HG03378 (cell line): ENCODE measurements at regions not wholly inside any gene's neighbourhood (a gene's known extent, or its start where the extent isn't known, plus 50 kb on each side); places are given as distances from the start of the nearest gene placed in this dataset.

ENCODE experiments used
- ATAC-seq: cut with Tn5 transposase; IDR thresholded peaks from one replicate; pipeline ENCODE4 v1.9.1; 2021; ENCODE audit warnings: mild to moderate bottlenecking, moderate library complexity; ENCODE audit not compliant: unreplicated experiment

DNA sequence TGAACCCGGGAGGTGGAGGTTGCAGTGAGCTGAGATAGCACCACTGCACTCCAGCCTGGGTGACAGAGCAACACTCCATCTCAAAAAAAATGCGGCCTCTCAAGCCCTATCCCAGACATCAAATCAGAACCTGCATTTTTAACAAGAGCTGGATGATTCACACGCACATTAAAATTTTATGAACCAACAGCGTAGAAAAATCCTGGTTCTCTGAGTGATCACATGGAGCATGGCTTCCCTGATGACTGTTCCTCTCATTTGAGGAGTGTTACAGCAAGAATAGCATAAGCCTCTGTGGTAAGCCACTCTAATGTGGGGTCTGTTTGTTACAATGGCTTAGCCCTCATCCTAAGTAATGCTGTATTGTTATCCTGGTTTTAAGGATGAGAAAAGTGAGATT lies 163.6 kb downstream of the BRMS1L start:
- ATAC-seq = no peak

GRCh38 chr14:35988972-35989690 lies 163.0 kb downstream of the BRMS1L start:
- no peak for ATAC-seq

DNA sequence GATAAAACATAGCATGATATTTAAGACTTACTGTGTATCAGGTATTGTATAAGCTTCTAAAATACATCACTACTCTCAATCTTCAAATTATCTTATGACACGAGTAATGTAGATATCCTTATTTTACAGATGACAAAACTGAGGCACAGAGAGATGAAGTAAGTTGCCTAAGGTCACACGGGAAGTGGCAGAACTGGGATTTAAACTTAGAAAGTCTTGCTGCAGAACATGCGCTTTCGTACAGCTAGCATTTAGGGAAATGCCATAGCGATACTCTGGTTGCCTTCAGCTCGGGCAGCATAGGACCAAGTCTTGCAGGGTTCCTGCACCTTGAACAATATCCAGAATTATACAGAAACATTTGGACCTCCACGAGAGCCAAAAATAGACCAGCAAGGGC lies 162.4 kb downstream of the BRMS1L start:
- no peak for ATAC-seq

DNA sequence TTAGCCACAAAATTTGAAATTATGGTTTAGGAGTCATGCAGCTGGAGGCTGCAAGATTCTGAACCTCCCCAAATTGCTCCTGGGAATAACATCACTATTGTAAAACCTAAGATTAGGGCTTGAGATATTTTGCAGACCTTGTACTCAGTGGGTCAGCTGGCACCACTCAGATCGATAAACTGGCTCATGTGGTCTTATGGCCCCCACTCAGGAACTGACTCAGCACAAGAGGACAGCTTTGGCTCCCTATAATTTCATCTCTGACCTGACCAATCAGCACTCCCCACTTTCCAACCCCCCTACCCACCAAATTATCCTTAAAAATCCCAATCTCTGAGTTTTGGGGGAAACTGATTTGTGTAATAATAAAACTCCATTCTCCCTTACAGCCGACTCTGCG lies 161.6 kb downstream of the BRMS1L start:
- ATAC-seq = no peak

- peak; percentile 67 for ATAC-seq
Observed at GRCh38 chr14:35986219-35986573, 160.1 kb downstream of the BRMS1L start.

DNA sequence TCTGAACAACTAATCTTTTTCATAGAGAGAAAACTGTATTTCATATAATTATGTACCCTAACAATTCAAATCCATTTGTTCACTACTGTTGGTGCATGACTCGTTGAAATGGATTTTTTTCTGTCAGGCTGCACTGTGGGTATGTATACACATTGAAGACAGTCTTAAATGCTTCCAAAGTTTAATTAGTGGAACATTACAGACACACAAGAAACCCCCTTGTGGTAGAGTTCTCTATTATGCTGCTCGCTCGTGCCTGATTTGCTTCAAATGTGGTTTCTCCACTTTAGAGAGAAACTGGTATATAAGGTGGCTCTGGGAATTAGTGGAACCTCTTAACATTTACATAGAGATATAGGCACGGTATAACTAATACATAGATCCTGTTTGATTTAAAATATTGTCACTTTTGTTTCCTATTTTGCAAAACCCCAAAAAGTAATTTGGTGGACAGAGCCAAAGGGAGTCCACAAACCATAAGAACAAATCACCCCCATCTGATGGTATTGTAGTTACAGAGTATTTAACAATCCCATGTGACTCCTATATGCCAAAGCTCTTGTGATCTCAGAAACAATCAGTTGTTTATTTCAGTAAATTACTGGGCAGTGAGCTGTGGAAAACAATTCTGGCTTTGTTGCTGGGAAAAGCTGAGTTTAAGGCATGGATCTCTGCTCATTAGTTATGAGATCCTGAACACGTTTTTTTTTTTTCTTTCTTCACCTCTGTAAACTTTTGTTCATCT lies 159.5 kb downstream of the BRMS1L start:
- ATAC-seq = peak; percentile 54

- no peak for ATAC-seq
Observed at GRCh38 chr14:35979531-35979930, 153.4 kb downstream of the BRMS1L start.

DNA sequence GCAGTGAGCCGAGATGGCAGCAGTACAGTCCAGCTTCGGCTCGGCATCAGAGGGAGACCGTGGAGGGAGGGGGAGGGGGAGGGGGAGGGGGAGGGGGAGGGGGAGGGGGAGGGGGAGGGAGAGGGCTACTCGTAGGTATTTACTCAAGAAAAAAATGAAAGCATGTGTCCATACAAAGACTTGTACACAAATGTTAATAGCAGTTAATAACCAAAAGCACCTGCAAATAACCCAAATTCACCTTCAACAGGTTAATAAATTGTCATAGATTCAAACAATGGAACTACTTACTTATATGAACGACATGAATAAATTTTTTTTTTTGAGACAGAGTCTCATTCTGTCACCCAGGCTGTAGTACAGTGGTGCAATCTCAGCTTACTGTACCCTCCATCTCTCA lies 152.4 kb downstream of the BRMS1L start:
- no peak for ATAC-seq

- ATAC-seq = no peak
Observed at GRCh38 chr14:35975814-35976213, 149.7 kb downstream of the BRMS1L start.

GRCh38 chr14:35973770-35974169 lies 147.6 kb downstream of the BRMS1L start:
- no peak for ATAC-seq

DNA sequence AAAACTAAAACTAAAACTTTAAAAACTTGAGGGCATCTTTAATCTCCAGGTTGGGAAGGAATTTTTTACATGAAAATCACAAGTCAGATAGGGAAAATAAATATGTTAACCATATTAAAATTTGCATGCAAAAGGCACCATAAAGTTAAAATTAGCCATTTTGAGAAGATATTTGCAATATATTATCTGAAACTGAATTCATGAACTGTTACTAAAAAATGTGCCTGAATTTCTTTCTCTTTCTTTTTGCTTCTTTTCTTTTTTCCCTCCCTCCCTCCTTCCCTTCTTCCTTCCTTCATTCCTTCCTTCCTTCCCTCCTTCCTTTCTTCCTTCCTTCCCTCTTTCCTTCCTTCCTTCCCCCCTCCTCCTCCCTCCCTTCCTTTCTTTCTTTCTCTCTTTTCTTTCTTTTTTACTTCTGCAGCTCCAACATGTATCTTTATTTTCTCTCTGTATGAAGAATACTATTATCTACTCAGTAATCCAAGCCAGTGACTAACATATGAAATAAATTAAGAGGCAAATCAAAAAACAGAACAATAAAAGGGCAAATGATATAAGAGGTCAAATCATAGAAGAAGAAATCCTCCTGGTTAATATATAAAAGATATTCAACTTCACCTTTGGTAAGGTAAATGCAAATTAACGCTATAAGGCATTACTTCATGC lies 146.0 kb downstream of the BRMS1L start:
- ATAC-seq = no peak

GRCh38 chr14:35969310-35969709 lies 143.2 kb downstream of the BRMS1L start:
- ATAC-seq = no peak

GRCh38 chr14:35965400-35965799 lies 139.3 kb downstream of the BRMS1L start:
- no peak for ATAC-seq

- no peak for ATAC-seq
Observed at GRCh38 chr14:35964697-35965286, 138.7 kb downstream of the BRMS1L start.

- ATAC-seq = peak; percentile 70
Observed at GRCh38 chr14:35963209-35963608, 137.1 kb downstream of the BRMS1L start.

DNA sequence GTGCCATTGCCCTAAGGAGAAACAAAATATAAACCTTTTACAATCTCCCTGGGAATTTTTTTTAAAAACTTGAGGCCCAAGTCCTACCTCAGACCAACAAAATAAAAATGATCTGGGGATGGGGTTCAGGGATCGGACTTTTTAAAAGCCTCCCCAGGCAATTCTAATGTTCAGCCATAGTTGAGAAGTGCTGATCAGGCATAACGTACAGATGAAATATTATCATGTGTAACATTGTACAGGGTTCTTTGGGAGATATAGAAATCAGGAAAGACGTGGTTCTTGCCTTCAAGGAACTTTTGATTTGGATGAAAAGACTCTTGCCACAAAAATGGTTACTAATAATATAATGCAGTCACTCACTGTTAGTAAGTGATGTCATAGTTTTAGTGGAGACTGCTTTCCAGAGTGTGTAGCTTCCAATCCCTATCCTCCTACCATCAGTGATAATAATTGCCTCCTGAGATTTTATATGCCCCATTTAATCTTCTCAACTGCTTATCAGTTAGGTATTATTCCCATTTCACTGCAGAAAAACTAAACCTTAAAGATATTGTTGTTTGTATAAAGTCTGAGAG lies 135.6 kb downstream of the BRMS1L start:
- no peak for ATAC-seq

DNA sequence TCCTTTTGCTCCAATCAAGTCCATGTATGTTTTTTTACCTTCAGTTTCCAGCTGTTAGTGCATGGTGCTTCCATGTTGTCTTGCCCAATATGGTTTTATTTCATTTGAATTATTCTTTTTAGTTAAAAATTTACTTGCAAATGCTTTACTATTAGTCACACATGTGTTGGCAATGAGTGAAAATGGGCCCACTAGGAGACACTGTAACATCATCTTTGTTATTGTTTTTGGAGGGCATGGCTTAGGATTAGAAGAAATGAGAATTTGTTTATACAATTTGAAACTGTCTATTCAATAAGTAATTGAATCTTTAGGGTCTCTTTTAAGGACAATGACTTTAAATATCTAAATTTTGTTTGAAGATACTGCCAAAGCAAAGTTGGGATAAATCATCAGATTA lies 133.7 kb downstream of the BRMS1L start:
- ATAC-seq = no peak

- ATAC-seq = no peak
Observed at GRCh38 chr14:35958499-35958898, 132.4 kb downstream of the BRMS1L start.

GRCh38 chr14:35956376-35957085 lies 130.4 kb downstream of the BRMS1L start:
- no peak for ATAC-seq

DNA sequence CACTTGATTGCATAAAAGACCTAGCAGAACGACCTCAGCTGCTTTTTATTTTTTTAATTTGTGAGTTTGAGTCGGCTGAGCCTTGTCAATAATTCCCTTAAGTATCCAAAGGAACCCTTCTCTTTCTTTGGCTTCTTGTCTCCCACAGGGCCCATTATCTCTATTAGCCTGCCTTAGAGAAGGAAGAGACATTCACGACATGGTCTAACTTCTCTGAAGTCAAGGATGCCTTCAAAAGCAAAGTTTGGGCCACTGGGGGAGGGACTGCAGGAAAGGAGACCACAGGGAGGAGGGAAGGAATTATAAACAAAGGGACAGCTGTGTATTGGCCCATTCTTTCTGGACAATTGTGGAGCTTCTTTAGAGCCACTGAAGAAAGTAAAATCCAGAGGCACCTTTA lies 126.4 kb downstream of the BRMS1L start:
- ATAC-seq = no peak
